HG03159 (cell line): ENCODE measurements at regions not wholly inside any gene's neighbourhood (a gene's known extent, or its start where the extent isn't known, plus 50 kb on each side); places are given as distances from the start of the nearest gene placed in this dataset.
"Not testable (repeated sequence)": the region's sequence is repeated elsewhere in the genome, so short reads cannot be mapped to it uniquely, and the experiment has no call there.

Experiments used
- ATAC-seq: cut with Tn5 transposase; IDR thresholded peaks from one replicate; pipeline ENCODE4 v1.9.1; 2021; ENCODE audit warnings: mild to moderate bottlenecking, moderate library complexity; ENCODE audit not compliant: unreplicated experiment

DNA sequence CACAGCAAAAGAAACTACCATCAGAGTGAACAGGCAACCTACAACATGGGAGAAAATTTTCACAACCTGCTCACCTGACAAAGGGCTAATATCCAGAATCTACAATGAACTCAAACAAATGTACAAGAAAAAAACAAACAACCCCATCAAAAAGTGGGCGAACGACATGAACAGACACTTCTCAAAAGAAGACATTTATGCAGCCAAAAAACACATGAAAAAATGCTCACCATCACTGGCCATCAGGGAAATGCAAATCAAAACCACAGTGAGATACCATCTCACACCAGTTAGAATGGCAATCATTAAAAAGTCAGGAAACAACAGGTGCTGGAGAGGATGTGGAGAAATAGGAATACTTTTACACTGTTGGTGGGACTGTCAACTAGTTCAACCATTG lies 207.8 kb downstream of the USP6NL start:
- not testable (repeated sequence) for ATAC-seq

GRCh38 chr10:11403116-11403515 lies 208.3 kb downstream of the USP6NL start:
- peak; percentile 72 for ATAC-seq

- no peak for ATAC-seq
These were observed 209.1 kb downstream of the USP6NL start for GRCh38 chr10:11402392-11402791.

DNA sequence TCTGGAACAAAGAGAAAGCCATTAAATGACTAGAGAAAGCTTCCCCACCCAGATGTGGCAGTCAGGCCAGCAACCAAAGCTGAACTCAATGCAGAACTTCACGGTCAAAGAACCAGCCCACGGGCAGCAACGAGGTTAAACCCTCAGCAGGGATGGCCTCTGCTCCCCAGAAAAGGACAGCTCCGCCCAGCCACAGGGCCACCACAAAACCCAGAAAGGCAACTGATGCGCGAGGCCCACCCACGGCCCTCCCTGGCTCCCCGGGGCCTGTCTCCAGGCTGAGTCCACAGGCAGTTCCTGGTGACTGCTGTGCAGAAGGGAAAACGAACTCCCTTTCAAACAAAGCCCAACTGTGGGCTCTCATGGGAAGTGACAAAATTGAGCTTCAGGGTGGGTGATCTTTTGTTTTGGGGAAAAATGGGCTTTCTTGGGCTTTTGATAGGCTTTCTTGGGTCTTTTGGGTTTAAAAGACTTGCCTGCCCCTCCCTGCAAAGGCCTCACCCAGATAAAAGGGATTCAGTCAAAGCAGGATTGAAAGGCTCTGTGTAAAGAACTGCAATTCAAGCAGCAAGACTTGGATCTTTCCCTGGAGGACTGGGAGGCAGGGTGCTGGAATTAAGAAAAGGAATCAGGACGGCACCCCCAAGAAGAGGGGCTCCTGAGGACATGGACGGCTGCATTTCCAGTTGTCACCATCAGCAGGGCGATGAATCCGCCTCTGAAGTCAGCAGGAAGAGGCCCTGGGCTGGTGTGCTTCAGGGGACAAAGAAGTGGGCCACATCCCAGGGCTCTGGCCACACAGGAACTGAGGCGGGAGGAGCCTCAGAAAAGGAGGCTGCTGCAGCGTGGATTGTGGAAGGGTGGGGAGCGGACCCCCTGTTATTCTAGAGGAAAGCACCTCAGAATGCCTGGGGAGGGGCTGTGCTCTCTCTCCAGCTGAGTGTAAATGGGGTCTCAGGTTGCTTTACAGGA lies 209.9 kb downstream of the USP6NL start:
- no peak for ATAC-seq

GRCh38 chr10:11397980-11398580 lies 213.4 kb downstream of the USP6NL start:
- no peak for ATAC-seq

GRCh38 chr10:11397077-11397965 lies 214.1 kb downstream of the USP6NL start:
- no peak for ATAC-seq

DNA sequence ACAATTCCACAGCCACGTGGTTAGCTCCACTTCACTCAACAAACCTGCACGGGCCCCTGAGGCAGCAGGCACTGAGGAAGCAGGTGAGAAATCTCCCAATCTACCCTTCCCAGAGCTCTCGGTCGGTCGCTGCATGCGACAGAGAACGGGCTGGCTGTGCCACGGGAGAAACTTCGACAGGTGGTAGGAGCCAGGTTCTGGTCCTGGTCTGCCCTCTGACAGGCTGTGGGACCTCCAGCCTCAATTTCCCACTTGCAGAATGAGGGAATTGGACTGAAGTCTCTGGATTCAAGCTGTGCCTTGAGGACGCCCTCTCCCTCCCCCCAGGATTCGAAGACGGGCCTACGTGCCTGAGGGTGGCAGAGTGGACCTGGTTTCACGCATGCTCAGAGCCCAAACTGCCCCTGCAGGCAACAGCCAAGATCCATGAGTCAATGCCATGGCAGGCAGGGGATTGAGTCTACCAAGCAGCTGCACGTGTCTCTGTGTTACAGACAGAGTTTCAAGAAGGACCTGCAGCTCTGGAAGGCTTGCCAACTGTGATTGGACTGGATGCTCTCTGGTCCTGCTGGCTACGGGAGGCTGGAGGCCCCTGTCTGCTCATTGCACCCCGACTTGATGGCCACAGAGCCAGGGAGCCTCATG lies 215.0 kb downstream of the USP6NL start:
- no peak for ATAC-seq

GRCh38 chr10:11395581-11396310 lies 215.7 kb downstream of the USP6NL start:
- no peak for ATAC-seq

- no peak for ATAC-seq
These were observed 216.3 kb downstream of the USP6NL start for GRCh38 chr10:11395161-11395560.

GRCh38 chr10:11393858-11394257 lies 217.6 kb downstream of the USP6NL start:
- no peak for ATAC-seq

DNA sequence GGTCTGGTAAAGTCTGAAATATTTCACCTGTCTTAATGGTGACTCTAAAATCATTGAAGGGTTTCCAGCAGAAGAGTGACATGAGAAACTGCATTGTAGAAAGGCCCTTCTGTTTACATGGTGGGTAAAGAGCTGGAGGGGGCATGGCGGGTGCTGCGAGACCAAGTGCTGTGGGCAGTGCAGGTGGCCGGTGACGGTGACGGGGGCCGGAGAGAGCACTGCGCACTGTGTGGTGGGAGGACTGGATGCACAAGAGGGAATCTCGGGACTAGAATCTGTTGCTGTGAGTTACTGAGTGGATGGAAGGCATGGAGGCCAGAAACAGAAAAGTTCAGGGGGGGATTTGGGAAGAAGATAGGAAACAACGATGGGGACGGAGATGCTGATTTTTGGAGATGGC lies 218.7 kb downstream of the USP6NL start:
- ATAC-seq: no peak

GRCh38 chr10:11388996-11389395 lies 222.5 kb downstream of the USP6NL start:
- no peak for ATAC-seq

DNA sequence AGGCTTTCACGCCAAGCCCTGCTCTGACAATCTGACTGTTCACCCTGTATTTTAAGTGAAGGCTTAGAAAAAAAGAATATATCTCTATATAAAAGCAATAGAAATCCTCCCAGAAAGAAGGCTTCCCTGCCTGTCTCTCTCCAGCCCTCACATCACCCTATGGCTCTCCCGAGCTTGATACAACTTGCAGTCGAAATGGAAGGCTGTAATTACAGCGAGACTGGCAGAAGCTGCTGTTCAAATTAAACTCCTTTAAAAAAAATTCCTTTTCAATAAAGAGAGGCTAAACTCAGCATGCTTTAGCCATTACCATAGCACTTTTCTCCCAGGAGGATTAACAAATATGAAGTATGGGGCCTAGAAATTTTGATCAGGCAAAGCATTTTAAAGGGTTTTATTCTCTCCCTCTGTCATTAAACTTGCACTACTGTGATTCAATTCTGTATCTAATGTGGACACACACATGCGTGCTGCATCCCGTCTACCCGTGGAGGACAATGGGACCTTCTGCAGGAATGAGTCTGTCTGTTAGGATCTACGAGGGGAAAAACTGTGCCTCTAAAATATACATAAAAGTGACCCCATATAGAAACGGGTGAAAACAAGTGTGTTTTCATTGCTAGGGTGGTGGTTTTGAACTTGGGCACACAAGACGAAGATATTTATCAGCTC lies 223.8 kb downstream of the USP6NL start:
- no peak for ATAC-seq

DNA sequence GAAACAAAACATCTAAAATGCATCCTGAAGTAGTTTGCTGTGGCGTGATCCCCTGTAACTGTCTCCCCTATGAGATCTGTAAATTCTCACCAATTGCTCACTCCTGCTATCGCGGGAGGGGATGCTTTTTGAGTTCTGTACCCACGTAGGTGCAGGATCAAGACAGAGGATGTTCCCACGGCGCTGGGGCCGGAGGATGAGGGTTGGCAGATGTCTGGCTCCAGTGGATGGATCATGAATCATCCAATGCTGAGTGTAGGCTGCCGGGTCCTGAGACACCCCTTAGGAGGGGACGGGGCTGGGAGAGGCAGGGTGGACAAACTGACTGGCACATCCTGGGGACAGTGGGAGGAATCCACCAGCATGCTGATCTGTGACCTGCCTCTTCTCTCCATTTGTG lies 224.4 kb downstream of the USP6NL start:
- no peak for ATAC-seq
